ENCODE measurements at regions not wholly inside any gene's neighbourhood (a gene's known extent, or its start where the extent isn't known, plus 50 kb on each side); places are given as distances from the start of the nearest gene placed in this dataset.

GRCh38 chrX:727738-728621 is 97.4 kb downstream of the SHOX start:
- ATAC-seq (ENCODE audit: low FRiP score in 2 of 2) (no peak), DNase-seq (no peak)
- TF ChIP-seq POLR2AphosphoS5 (IDR thresholded peaks at IDR 0.05) (no peak), EP300 (IDR thresholded peaks at IDR 0.05) (no peak), POLR2A (IDR thresholded peaks at IDR 0.05) (no peak), CTCF (IDR thresholded peaks at IDR 0.05) (no peak)
- Histone ChIP-seq H3K36me3 (no peaks in the 10 kb centered on the region), H3K9me3 (peaks cover 3 to 11% (median 5%) of the 10 kb centered on the region in 4 donors), H3K27ac (no peak overlapping the region), H3K4me1 (no peaks in the 10 kb centered on the region), H3K4me3 (no peak overlapping the region), H3K27me3 (no peaks in the 10 kb centered on the region)
- WGBS, 2 donors = 39 to 53% methylated on average over 16 to 22 of the region's 22 CpGs

- ATAC-seq (ENCODE audit: low FRiP score in 2 of 2) (no peak), DNase-seq (no peak)
- 90 to 95% methylated on average over 9 of the region's 9 CpGs for whole genome bisulfite sequencing, 2 donors
Measured at GRCh38 chrX:725971-726370, 95.4 kb downstream of the SHOX start.

GRCh38 chrX:724256-724655 is 93.7 kb downstream of the SHOX start:
- H3K27ac ChIP-seq = no peak overlapping the region
- DNase-seq (no peak), ATAC-seq (ENCODE audit: low FRiP score in 2 of 2) (no peak)
- no peaks in the 10 kb centered on the region for H3K4me1 ChIP-seq
- H3K9me3 ChIP-seq = peaks cover 3 to 11% (median 5%) of the 10 kb centered on the region in 4 donors
- H3K27me3 ChIP-seq = no peaks in the 10 kb centered on the region
- 91 to 94% methylated on average over 4 of the region's 4 CpGs for WGBS, 2 donors
- no peaks in the 10 kb centered on the region for H3K36me3 ChIP-seq
- no peak overlapping the region for H3K4me3 ChIP-seq
- TF ChIP-seq EP300 (IDR thresholded peaks at IDR 0.05) (no peak), POLR2AphosphoS5 (IDR thresholded peaks at IDR 0.05) (no peak), CTCF (IDR thresholded peaks at IDR 0.05) (no peak)

More at GRCh38 chrX:725971-726370, 95.4 kb downstream of the SHOX start:
- Histone ChIP-seq H3K27ac (no peak overlapping the region), H3K4me1 (no peaks in the 10 kb centered on the region), H3K36me3 (no peaks in the 10 kb centered on the region), H3K27me3 (no peaks in the 10 kb centered on the region), H3K4me3 (no peak overlapping the region), H3K9me3 (peaks cover 3 to 11% (median 5%) of the 10 kb centered on the region in 4 donors)
- TF ChIP-seq CTCF (IDR thresholded peaks at IDR 0.05) = no peak
- TF ChIP-seq POLR2AphosphoS5 (IDR thresholded peaks at IDR 0.05) = no peak
- no peak for TF ChIP-seq EP300 (IDR thresholded peaks at IDR 0.05)
- TF ChIP-seq POLR2A (IDR thresholded peaks at IDR 0.05) = no peak

GRCh38 chrX:723781-724180 is 93.2 kb downstream of the SHOX start:
- ATAC-seq (ENCODE audit: low FRiP score in 2 of 2) = no peak
- H3K4me3 ChIP-seq = no peak overlapping the region
- TF ChIP-seq CTCF (IDR thresholded peaks at IDR 0.05) (no peak), POLR2A (IDR thresholded peaks at IDR 0.05) (no peak), POLR2AphosphoS5 (IDR thresholded peaks at IDR 0.05) (no peak), EP300 (IDR thresholded peaks at IDR 0.05) (no peak)
- no peak for DNase-seq
- no peak overlapping the region for H3K27ac ChIP-seq
- H3K9me3 ChIP-seq = peaks cover 3 to 11% (median 5%) of the 10 kb centered on the region in 4 donors
- no peaks in the 10 kb centered on the region for H3K4me1 ChIP-seq
- 92 to 96% methylated on average over 5 of the region's 6 CpGs for WGBS, 2 donors
- H3K36me3 ChIP-seq = no peaks in the 10 kb centered on the region
- no peaks in the 10 kb centered on the region for H3K27me3 ChIP-seq

GRCh38 chrX:721354-721753 is 90.8 kb downstream of the SHOX start:
- Histone ChIP-seq H3K4me3 (no peak overlapping the region), H3K4me1 (no peaks in the 10 kb centered on the region), H3K36me3 (no peaks in the 10 kb centered on the region), H3K27ac (no peak overlapping the region), H3K9me3 (peaks cover 3 to 16% (median 12%) of the 10 kb centered on the region in 4 donors), H3K27me3 (no peaks in the 10 kb centered on the region)
- WGBS, 2 donors = 82 to 86% methylated on average over 7 to 14 of the region's 14 CpGs
- TF ChIP-seq CTCF (IDR thresholded peaks at IDR 0.05) (no peak), POLR2A (IDR thresholded peaks at IDR 0.05) (no peak), EP300 (IDR thresholded peaks at IDR 0.05) (no peak)
- DNase-seq (no peak), ATAC-seq (ENCODE audit: low FRiP score in 2 of 2) (no peak)

All from upper lobe of left lung (tissue), 6 donors.